ENCODE measurements at regions not wholly inside any gene's neighbourhood (a gene's known extent, or its start where the extent isn't known, plus 50 kb on each side); places are given as distances from the start of the nearest gene placed in this dataset.
"Not testable (repeated sequence)": the region's sequence is repeated elsewhere in the genome, so short reads cannot be mapped to it uniquely, and the experiment has no call there.

DNA sequence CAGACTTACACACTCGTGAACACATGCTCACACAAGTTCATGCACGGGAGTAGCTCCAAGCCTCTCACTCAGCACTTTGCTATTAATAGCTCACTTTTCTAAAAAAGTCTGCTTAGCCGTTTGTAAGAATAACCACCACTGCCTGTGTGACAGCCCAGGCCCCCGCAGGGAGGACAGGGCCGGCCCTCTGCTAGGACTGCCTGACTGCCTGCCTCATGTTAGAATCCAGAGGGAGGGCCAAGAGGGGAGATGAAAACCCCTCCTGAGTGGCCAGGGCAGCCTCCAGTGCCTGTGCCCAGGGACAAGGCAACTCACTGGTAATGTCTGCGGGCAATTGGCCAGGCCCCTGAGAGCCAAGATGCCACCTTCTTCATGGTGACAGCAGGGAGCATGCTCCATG lies 152.9 kb upstream of the PLGLB2 start:
- DNase-seq (ENCODE audit: extremely low read depth in 1 of 11, low read depth in 9 of 11, low spot score in 4 of 11): not testable (repeated sequence)

DNA sequence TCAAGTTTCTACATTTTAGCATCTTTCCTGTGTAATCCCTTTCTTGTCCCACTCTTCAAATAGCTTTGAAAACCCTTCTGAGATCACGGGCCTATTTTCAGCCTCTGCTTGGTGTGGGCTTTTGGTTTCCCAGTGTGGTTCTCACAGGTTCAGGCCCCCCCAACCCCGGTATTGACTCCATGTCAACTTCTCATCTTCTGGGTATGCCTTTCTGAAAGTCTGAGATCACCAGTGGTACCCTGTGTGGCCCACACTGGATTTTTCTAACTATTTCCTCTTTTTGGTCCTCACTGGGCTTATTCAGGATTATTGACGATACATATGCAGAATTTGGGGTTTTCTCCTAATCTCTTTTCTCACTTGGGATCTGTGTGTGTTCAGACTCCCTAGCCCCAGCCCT lies 146.9 kb upstream of the PLGLB2 start:
- not testable (repeated sequence) for DNase-seq (ENCODE audit: extremely low read depth in 1 of 11, low read depth in 9 of 11, low spot score in 4 of 11)

DNA sequence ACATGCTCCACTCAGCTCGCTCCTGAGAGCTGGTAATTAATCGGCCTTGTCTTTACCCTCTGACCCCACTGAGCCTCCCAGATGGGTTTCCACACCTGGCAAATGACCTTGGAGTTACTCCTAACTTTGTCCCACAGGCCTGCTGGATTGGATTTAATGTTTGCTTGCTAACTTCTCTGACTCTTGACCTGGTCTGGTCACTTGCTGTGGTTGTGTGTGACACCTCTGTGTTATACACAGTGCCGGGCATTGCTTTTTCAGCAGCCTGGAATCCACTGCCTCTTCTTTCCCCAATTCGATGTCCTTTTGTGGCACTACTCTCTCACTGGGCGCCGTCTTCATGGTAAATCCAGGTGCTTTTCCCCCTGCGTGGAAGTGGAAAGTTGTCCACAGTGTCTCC lies 145.8 kb upstream of the PLGLB2 start:
- DNase-seq (ENCODE audit: extremely low read depth in 1 of 11, low read depth in 9 of 11, low spot score in 4 of 11): not testable (repeated sequence)

DNA sequence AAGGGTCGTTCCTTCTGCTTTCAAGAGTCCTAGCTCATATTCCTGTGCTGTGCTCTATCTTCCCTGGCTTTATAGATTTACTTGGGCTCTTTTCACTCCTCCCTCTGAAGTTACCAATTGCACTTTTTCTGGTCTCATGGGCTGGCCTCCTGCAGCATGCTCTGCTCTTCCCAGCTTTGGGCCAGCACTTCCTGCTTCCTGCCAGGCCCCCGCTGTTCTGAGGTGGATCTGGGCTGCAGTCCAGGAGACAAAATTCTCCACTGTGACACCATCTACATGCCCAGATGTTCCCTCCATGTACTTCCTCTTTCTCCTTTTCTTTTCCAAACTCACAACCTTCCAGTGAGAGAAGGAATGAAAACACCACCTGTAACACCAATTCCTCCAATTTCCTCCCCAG lies 145.2 kb upstream of the PLGLB2 start:
- DNase-seq (ENCODE audit: extremely low read depth in 1 of 11, low read depth in 9 of 11, low spot score in 4 of 11): not testable (repeated sequence)

DNA sequence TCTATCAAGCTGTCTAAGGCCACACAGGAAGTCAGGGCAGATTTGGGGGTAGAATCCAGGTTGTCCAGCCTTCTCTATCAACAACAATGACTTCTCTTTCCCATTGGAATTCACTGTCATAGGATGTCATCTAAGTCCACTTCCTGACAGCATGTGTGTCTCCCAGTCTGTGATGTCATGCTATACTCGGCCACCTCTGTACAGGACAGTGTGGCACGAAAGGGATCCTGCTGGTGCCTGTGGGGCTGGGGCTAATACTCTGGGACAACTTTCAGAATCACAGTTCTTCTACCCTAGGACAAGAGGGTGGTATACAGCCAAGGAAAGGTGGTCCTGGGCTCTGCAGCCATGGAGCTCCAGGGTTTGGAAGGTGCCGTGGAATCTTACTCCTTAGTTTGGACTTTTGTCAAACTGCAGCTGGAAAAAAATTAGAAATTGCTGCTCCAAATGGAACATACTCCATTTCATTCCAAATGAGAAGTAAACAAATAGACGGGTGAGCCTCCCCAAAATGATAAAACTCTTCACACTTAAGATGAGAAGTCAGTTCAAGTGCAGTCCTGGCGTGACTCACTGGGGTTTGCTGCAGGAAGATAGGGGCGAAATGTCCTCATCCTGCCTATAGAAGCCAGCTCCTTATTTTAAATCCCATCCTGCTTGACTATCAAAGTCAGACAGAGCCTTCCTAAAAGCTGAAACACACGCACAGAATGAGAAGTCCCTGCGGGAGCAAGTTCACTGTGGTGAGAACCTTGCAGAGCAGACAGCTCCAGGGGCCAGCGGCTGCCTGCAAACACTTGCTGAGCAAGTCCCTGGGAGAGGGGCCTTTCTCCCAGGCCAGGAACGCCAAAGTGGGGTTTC lies 144.2 kb upstream of the PLGLB2 start:
- not testable (repeated sequence) for DNase-seq (ENCODE audit: extremely low read depth in 1 of 11, low read depth in 9 of 11, low spot score in 4 of 11)

DNA sequence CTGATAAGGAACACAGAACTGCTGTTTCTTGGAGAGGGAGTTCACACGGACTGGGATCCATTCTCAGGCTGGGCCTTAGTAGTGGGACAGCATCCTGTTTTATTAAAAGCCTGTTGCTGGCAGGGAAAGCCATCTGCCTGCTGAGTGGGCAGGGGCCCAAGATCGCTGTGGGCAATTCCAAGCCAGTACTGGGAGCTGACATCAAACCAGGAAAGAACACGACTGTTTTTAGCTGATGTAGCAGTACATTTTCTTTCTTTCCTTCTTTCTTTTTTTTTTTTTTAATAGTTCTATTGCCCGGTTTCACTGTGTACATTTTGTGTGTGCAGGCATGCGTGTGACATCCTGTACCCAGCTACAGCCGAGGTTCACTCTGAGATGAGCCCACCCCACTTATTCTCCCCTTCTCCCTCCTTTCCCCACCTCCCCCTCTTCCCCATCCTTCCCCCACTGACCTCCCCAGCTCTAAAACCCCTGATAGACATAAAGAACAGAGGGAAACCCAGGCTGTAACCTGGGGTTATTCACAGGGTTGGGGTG lies 143.5 kb upstream of the PLGLB2 start:
- DNase-seq (ENCODE audit: extremely low read depth in 1 of 11, low read depth in 9 of 11, low spot score in 4 of 11): not testable (repeated sequence)

DNA sequence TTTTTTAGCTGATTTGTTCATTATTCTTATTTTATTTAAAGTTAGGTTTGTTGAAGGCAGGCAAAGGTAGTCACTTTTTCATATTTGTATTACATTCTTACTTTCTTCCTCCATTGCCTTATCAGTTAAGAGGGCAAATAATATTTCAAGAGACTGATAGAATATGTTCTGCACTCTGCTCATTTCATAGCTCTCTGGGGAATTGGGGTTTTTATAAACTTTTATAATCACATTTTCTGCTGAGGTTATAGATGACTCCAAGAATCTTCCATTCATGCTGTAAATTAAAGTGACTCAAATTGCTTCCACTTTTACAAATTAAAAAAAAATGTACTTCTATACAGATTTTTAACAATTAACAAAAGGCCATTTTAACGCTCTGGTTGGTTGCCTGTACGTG lies 142.9 kb upstream of the PLGLB2 start:
- DNase-seq (ENCODE audit: extremely low read depth in 1 of 11, low read depth in 9 of 11, low spot score in 4 of 11): not testable (repeated sequence)

DNA sequence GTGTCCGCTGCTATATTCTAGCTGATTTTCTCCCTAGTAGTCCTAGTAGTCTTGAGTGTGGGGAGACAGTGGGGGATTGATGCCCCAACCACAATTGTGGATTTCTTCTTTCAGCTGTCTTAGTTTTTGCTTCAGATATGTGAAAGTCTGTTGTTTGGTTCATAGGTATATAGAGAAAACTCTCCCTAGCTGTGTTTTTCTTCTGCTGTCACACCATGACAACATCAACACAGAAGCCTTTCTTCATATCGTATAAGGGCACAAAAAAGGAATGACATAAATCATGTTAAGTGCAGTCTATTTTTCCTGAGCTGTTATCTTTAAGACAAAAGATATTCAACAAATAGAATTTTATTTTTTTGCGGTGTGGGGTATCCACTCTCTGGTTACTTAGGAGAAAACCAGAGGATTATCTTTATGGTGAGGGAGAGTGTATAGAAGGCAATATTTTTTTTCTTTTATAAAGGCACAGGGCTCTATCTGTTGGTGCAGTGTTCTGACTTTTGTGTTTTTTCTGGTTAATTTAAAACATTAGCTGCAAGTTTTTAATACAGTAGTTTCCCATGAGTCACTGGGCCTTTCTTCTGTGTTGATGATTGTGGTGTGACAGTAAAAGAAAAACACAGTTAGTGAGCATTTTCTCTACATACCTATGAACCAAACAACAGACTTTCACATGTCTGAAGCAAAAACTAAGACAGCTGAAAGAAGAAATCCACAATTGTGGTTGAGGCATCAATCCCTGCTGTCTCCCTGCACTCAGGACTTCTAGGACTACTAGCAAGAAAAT lies 139.3 kb upstream of the PLGLB2 start:
- not testable (repeated sequence) for DNase-seq (ENCODE audit: extremely low read depth in 1 of 11, low read depth in 9 of 11, low spot score in 4 of 11)

DNA sequence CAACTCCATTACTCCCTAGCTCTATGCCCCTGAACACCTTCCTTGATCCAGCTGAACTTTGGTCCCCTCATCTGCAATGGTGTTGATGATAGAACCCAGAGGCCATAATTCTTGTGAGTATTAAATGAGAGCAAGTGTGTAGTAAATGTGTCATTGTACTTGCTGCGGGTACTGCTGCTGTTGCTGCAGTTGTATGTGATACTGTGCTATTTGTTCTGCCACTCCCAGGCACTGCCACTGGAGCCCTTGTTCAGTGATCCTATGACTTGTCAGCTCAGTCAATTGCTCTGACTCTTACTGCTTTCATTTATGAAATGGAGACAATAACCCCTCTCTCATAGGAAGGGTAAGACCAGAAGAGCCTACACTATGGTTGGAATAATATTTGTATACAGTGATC lies 136.9 kb upstream of the PLGLB2 start:
- not testable (repeated sequence) for DNase-seq (ENCODE audit: extremely low read depth in 1 of 11, low read depth in 9 of 11, low spot score in 4 of 11)

DNA sequence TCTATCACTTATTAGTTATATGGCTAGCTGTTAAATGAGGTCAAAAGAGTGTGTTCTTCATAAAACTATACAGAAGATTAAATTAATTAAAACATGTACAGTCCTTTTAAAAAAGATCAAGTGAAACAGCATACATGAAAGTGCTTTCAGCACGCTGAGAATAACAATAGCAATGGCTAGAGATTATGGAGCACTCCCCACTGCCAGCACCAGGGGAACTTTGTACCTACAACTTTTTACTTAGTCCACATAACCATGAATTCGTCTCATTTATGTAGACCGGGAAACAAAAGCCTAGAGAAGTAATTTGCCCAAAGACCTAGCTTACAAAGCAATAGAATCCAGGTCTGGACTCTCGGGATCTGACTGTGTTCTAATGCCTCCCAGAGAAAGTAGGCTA lies 136.5 kb upstream of the PLGLB2 start:
- not testable (repeated sequence) for DNase-seq (ENCODE audit: extremely low read depth in 1 of 11, low read depth in 9 of 11, low spot score in 4 of 11)

DNA sequence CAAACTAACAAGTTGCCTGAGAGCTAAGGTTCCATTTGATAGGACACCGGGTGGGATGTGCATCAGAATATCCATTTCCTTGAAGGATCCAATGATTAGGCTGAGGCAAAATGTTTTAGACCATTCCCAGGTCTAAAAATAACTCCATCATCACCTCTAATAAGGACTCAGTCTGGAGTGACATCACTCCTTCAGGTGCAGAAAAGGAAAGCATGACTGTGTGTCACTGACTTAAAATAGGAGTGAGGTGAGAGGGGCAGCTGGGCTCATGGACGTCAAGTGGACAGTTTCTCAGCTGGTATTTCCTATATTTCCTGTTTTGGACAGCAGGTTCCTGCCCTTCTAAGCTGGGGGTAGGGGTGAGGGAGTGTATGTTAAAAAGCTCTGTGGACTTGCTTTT lies 135.9 kb upstream of the PLGLB2 start:
- not testable (repeated sequence) for DNase-seq (ENCODE audit: extremely low read depth in 1 of 11, low read depth in 9 of 11, low spot score in 4 of 11)

DNA sequence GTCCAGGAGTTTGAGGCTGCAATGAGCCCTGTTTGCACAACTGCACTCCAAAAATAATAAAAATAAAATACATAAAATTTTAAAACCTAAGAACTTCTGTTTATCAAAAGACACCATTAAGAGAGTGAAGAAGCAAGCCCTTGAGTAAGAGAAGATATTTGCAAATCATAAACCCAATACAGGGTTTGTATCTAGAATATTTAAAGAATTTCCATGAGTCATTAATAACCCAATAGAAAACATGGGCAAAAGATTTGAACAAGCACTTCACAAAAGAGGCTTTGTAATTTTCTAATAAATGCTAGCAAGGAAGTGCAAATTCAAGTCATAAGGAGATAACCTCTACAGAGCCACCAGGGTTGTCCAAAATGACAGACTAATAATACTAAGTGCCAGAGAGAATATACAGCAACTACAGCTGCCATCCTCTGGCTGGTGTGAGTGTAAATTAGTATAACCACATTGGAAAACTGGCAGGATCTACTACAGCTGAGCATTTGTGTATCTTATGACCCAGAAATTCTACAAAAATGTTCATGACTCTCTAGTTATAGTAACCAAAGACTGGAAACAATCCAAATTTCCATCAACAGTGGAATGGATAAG lies 133.0 kb upstream of the PLGLB2 start:
- DNase-seq (ENCODE audit: extremely low read depth in 1 of 11, low read depth in 9 of 11, low spot score in 4 of 11): not testable (repeated sequence)

DNA sequence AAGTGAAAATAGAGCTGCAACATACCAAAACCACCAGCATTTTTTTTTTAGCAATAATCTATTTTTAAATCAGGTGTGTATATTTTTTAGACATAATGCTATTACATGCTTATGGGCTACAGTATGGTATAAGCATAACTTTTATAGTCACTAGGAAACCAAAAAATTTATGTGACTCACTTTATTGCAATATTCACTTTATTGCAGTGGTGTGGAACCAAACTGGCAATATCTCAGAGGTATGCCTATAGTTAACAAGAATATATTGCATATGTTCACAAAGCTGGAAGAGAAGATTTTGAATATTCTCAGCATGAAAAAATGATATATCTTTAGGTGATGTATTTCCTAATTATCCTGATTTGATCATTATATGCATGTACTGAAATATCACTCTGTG lies 128.8 kb upstream of the PLGLB2 start:
- DNase-seq (ENCODE audit: extremely low read depth in 1 of 11, low read depth in 9 of 11, low spot score in 4 of 11): not testable (repeated sequence)

DNA sequence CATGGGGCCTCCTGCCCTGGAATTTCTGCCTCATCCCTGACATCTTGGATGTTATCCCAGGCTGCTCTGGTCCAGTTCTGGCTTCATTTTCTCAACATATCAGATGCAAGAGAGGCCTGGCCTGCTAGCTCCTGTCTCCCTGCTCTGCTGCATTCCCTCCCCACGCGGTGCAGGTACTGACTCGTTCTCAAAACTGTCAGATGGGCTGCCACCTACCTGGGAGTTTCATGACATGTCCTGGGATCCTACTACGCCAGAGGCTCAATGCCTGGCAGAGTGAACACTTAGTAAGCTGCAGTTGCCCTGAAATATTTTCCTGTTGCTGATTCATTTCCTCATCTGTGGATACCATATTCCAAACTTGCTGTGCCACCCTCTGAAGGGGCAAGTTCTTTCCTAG lies 126.7 kb upstream of the PLGLB2 start:
- not testable (repeated sequence) for DNase-seq (ENCODE audit: extremely low read depth in 1 of 11, low read depth in 9 of 11, low spot score in 4 of 11)

DNA sequence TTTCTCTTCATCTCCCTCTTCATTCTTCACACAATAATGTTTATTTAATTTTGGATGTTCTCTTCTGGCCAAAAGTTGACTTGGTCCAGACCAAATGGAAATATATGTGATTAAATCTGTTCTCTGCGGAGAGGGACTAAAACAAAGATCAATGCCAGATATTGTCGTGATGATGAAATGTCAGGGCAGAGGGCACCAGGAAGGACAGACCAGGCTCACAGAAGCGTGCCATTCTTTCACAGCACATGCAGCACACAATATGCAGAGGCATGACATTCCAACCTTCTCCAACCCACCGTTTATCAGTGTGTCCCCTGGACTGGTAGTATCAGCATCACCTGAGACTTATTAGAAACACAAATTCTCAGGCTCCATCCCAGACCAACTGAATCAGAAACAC lies 125.2 kb upstream of the PLGLB2 start:
- DNase-seq (ENCODE audit: extremely low read depth in 1 of 11, low read depth in 9 of 11, low spot score in 4 of 11): not testable (repeated sequence)

DNA sequence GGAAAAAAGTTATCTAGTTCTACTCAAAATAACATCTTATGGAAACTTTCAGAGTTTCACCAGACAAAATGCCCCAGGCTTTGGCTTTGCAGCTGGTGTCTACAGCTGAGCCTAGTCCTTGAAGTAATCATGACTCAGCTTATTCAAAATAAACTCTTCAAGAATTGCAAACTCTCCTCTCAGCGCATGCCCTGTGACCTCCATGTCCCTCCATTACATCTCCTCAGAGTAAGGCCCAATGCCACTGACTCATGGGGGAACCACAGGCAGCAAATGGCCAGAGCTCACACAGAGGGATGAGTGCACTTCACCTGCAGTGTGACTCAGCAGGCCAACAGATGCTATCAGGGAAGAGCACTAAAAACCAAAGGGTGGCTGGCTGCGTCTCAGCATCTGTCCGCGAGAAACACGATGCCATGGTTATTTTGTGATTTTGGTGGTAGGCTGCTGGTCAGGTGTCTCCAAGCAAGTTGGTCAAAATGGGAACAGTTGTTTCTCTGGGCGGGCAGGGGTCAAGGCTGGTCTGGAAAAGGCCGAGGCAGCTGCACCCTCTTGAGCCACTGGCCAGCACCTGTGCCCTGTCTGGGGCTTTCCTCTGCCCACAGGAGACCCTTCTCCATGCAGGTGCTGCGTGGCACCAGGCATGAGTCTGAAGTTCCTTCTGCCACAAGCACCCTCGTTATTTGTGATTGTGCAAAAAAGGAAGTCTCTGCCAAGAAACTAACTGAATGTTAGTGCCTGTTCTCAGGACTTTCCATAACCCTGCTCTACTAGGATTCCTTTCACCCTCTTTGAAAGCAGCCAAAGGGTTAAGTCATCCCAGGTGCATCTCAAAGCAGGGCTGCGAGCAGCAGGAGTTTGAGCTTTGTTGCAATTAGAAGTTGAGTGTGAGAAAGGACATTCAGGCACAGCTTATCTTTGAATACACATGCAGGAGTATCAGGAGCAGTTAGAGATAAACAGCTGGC lies 118.1 kb upstream of the PLGLB2 start:
- not testable (repeated sequence) for DNase-seq (ENCODE audit: extremely low read depth in 1 of 11, low read depth in 9 of 11, low spot score in 4 of 11)

DNA sequence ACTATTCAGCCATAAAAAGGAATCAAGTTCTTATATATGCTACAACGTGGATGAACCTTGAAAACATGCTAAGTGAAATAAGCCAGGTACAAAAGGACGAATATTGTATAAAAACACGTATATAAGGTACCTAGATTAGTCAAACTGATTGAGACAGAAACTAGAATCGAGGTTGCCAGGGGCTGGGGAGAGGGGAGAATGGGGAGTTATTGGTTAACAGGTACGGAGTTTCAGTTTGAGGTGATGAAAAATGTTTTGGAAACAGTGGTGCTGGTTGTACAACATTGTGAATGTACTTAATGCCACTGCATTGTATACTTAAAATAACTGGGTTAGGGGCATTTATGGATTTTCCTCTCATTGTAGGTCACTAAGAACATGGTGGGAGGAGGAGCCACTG lies 117.0 kb upstream of the PLGLB2 start:
- DNase-seq (ENCODE audit: extremely low read depth in 1 of 11, low read depth in 9 of 11, low spot score in 4 of 11): not testable (repeated sequence)

DNA sequence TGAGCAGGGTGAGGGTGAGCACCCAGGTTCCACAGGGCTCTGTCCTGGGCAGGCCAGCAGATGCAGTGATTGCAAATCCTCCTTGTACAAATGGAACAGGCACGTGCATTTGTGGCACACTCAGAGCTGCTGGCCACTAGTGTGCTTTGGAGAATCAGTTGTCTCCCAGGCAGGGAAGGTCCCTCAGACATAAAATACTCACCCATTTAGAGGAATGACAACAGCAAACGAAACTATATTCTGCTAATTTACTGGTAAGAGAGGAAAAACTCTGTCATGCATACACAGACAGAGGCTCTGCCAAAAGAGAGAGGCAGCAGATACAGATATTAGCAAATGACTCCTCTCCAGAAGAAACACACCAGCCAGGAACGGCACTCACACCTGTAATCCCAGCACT lies 116.5 kb upstream of the PLGLB2 start:
- not testable (repeated sequence) for DNase-seq (ENCODE audit: extremely low read depth in 1 of 11, low read depth in 9 of 11, low spot score in 4 of 11)
